AG08396 (cell line): ENCODE measurements at regions not wholly inside any gene's neighbourhood (a gene's known extent, or its start where the extent isn't known, plus 50 kb on each side); places are given as distances from the start of the nearest gene placed in this dataset.

Experiments
- DNase-seq: peaks from one replicate; pipeline ENCODE4 v3.0.0; 2012; ENCODE audit warnings: low spot score, mixed read lengths

- DNase-seq = no peak
Observed at GRCh38 chr5:167643631-167644280, 647.7 kb upstream of the WWC1 start.

- no peak for DNase-seq
Observed at GRCh38 chr5:167644619-167645018, 646.8 kb upstream of the WWC1 start.

- DNase-seq = no peak
Observed at GRCh38 chr5:167649471-167649870, 642.0 kb upstream of the WWC1 start.

GRCh38 chr5:167652690-167653089 lies 638.8 kb upstream of the WWC1 start:
- no peak for DNase-seq

GRCh38 chr5:167653645-167654106 lies 637.8 kb upstream of the WWC1 start:
- no peak for DNase-seq

- DNase-seq = no peak
Observed at GRCh38 chr5:167657016-167657415, 634.4 kb upstream of the WWC1 start.

GRCh38 chr5:167658889-167659288 lies 632.6 kb upstream of the WWC1 start:
- no peak for DNase-seq

GRCh38 chr5:167661605-167662004 lies 629.8 kb upstream of the WWC1 start:
- no peak for DNase-seq

- no peak for DNase-seq
Observed at GRCh38 chr5:167664222-167664804, 627.1 kb upstream of the WWC1 start.

GRCh38 chr5:167665841-167666375 lies 625.5 kb upstream of the WWC1 start:
- DNase-seq = no peak

- peak; percentile 21 for DNase-seq
Observed at GRCh38 chr5:167671176-167671575, 620.3 kb upstream of the WWC1 start.

- DNase-seq = no peak
Observed at GRCh38 chr5:167673942-167674341, 617.5 kb upstream of the WWC1 start.

GRCh38 chr5:167678481-167678880 lies 613.0 kb upstream of the WWC1 start:
- DNase-seq = no peak

GRCh38 chr5:167684251-167684650 lies 607.2 kb upstream of the WWC1 start:
- DNase-seq = no peak

GRCh38 chr5:167688341-167689130 lies 602.9 kb upstream of the WWC1 start:
- DNase-seq = no peak

GRCh38 chr5:167694325-167695147 lies 596.9 kb upstream of the WWC1 start:
- no peak for DNase-seq

GRCh38 chr5:167696558-167697314 lies 594.7 kb upstream of the WWC1 start:
- DNase-seq = no peak

- peak; percentile 85 for DNase-seq
Observed at GRCh38 chr5:167699432-167699831, 592.0 kb upstream of the WWC1 start.

- DNase-seq = no peak
Observed at GRCh38 chr5:167701051-167701450, 590.4 kb upstream of the WWC1 start.

GRCh38 chr5:167702014-167702413 lies 589.4 kb upstream of the WWC1 start:
- DNase-seq = no peak

GRCh38 chr5:167708449-167708848 lies 583.0 kb upstream of the WWC1 start:
- no peak for DNase-seq
